HuH-7.5 (cell line): ENCODE measurements at regions not wholly inside any gene's neighbourhood (a gene's known extent, or its start where the extent isn't known, plus 50 kb on each side); places are given as distances from the start of the nearest gene placed in this dataset.
"Not testable (repeated sequence)": the region's sequence is repeated elsewhere in the genome, so short reads cannot be mapped to it uniquely, and the experiment has no call there.

ENCODE experiments used
- DNase-seq: peaks from one replicate; pipeline ENCODE4 v3.0.0; 2011; ENCODE audit warnings: low spot score

GRCh38 chr6:9101920-9102319 lies 666.6 kb upstream of the SLC35B3 start:
- no peak for DNase-seq

GRCh38 chr6:9100869-9101580 lies 665.7 kb upstream of the SLC35B3 start:
- DNase-seq: no peak

GRCh38 chr6:9095729-9096128 lies 660.4 kb upstream of the SLC35B3 start:
- no peak for DNase-seq

GRCh38 chr6:9095137-9095536 lies 659.8 kb upstream of the SLC35B3 start:
- DNase-seq: no peak

- DNase-seq: no peak
These were observed 654.4 kb upstream of the SLC35B3 start for GRCh38 chr6:9089724-9090123.

GRCh38 chr6:9087470-9087869 lies 652.1 kb upstream of the SLC35B3 start:
- no peak for DNase-seq

- DNase-seq: no peak
These were observed 651.0 kb upstream of the SLC35B3 start for GRCh38 chr6:9086331-9086730.

GRCh38 chr6:9085709-9086070 lies 650.3 kb upstream of the SLC35B3 start:
- no peak for DNase-seq

GRCh38 chr6:9085054-9085708 lies 649.8 kb upstream of the SLC35B3 start:
- no peak for DNase-seq

GRCh38 chr6:9083108-9083507 lies 647.8 kb upstream of the SLC35B3 start:
- no peak for DNase-seq

- DNase-seq: no peak
These were observed 631.4 kb upstream of the SLC35B3 start for GRCh38 chr6:9066726-9067125.

- DNase-seq: no peak
These were observed 628.8 kb upstream of the SLC35B3 start for GRCh38 chr6:9064156-9064555.

- no peak for DNase-seq
These were observed 627.3 kb upstream of the SLC35B3 start for GRCh38 chr6:9062596-9062995.

GRCh38 chr6:9057937-9058336 lies 622.6 kb upstream of the SLC35B3 start:
- no peak for DNase-seq

- DNase-seq: no peak
These were observed 621.2 kb upstream of the SLC35B3 start for GRCh38 chr6:9056556-9056955.

GRCh38 chr6:9044426-9044825 lies 609.1 kb upstream of the SLC35B3 start:
- no peak for DNase-seq

GRCh38 chr6:9040718-9041117 lies 605.4 kb upstream of the SLC35B3 start:
- no peak for DNase-seq

- DNase-seq: no peak
These were observed 603.9 kb upstream of the SLC35B3 start for GRCh38 chr6:9039258-9039657.

GRCh38 chr6:9028086-9028485 lies 592.7 kb upstream of the SLC35B3 start:
- no peak for DNase-seq

GRCh38 chr6:9025796-9026394 lies 590.5 kb upstream of the SLC35B3 start:
- DNase-seq: no peak

- no peak for DNase-seq
These were observed 589.9 kb upstream of the SLC35B3 start for GRCh38 chr6:9025228-9025627.

- DNase-seq: not testable (repeated sequence)
These were observed 588.9 kb upstream of the SLC35B3 start for GRCh38 chr6:9024246-9024645.

- DNase-seq: no peak
These were observed 584.7 kb upstream of the SLC35B3 start for GRCh38 chr6:9020001-9020400.

GRCh38 chr6:9009931-9010330 lies 574.6 kb upstream of the SLC35B3 start:
- DNase-seq: no peak
